Ascending aorta (tissue), 2 donors: ENCODE measurements at regions not wholly inside any gene's neighbourhood (a gene's known extent, or its start where the extent isn't known, plus 50 kb on each side); places are given as distances from the start of the nearest gene placed in this dataset.

ENCODE experiments used
- DNase-seq, 2 donors: peaks; one replicate each; pipeline ENCODE4 v3.0.0-alpha.2; 2019; ENCODE audit warnings: low spot score in 2 of 2
- H3K27ac ChIP-seq, 2 donors: fragments of 200-600 bp; sonication (generic); one replicate each; pipeline ENCODE4 v1.5.1; 2016 to 2017; ENCODE audit warnings: mild to moderate bottlenecking in 1 of 2
- H3K27me3 ChIP-seq: fragments of 200-600 bp; sonication (generic); one replicate; pipeline ENCODE4 v1.5.1; 2017
- H3K36me3 ChIP-seq, 2 donors: fragments of 200-600 bp; sonication (generic); one replicate each; pipeline ENCODE4 v1.5.1; 2016
- H3K4me1 ChIP-seq, 2 donors: fragments of 200-600 bp; sonication (generic); one replicate each; pipeline ENCODE4 v1.5.1; 2016 to 2017; ENCODE audit warnings: mild to moderate bottlenecking in 1 of 2
- H3K4me3 ChIP-seq, 2 donors: fragments of 200-600 bp; sonication (generic); one replicate each; pipeline ENCODE4 v1.5.1; 2016 to 2017; ENCODE audit warnings: mild to moderate bottlenecking in 1 of 2
- H3K9me3 ChIP-seq, 2 donors: fragments of 200-600 bp; sonication (generic); one replicate each; pipeline ENCODE4 v1.5.1; 2016
- CTCF ChIP-seq, 3 experiments: fragments of 200-600 bp in 2 of 3; fragments of 450-650 bp in 1 of 3; sonication (generic) in 2 of 3; IDR thresholded peaks; one replicate each; pipeline ENCODE4 v1.5.1; 2016 to 2019; ENCODE audit warnings: antibody characterized with exemption in 3 of 3, mild to moderate bottlenecking in 1 of 3, moderate library complexity in 1 of 3
- intact Hi-C: fragments of 100-400 bp; cut with DNase I; formaldehyde crosslinking; loops from one replicate; pipeline ENCODE4 v1.15.1; 2023

- no peaks in the 10 kb centered on the region for H3K27me3 ChIP-seq
- H3K4me1 ChIP-seq = no peaks in the 10 kb centered on the region
- no peaks in the 10 kb centered on the region for H3K9me3 ChIP-seq
- DNase-seq = no peak
- H3K4me3 ChIP-seq = no peak overlapping the region
- no peak for TF ChIP-seq CTCF (IDR thresholded peaks at IDR 0.05)
- intact Hi-C loops = no loop called here
- H3K36me3 ChIP-seq = no peaks in the 10 kb centered on the region
- no peak overlapping the region for H3K27ac ChIP-seq
These were observed 74.0 kb upstream of the CNTN4 start for GRCh38 chr3:2024713-2025112.

GRCh38 chr3:2029559-2029958 lies 69.1 kb upstream of the CNTN4 start:
- Histone ChIP-seq H3K27me3 (no peaks in the 10 kb centered on the region), H3K9me3 (no peaks in the 10 kb centered on the region), H3K4me3 (no peak overlapping the region), H3K4me1 (no peaks in the 10 kb centered on the region), H3K36me3 (no peaks in the 10 kb centered on the region), H3K27ac (no peak overlapping the region)
- no peak for DNase-seq
- TF ChIP-seq CTCF (IDR thresholded peaks at IDR 0.05) = no peak
- intact Hi-C loops = no loop called here

GRCh38 chr3:2036076-2036475 lies 62.6 kb upstream of the CNTN4 start:
- Histone ChIP-seq H3K9me3 (no peaks in the 10 kb centered on the region), H3K4me3 (no peak overlapping the region), H3K27me3 (no peaks in the 10 kb centered on the region), H3K4me1 (no peaks in the 10 kb centered on the region), H3K27ac (no peak overlapping the region), H3K36me3 (no peaks in the 10 kb centered on the region)
- TF ChIP-seq CTCF (IDR thresholded peaks at IDR 0.05) = no peak
- intact Hi-C loops = no loop called here
- DNase-seq = no peak

GRCh38 chr3:2041931-2042330 lies 56.7 kb upstream of the CNTN4 start:
- H3K9me3 ChIP-seq = no peaks in the 10 kb centered on the region
- no peak for DNase-seq
- intact Hi-C loops = no loop called here
- no peaks in the 10 kb centered on the region for H3K4me1 ChIP-seq
- no peak overlapping the region for H3K27ac ChIP-seq
- no peak for TF ChIP-seq CTCF (IDR thresholded peaks at IDR 0.05)
- H3K36me3 ChIP-seq = no peaks in the 10 kb centered on the region
- H3K27me3 ChIP-seq = no peaks in the 10 kb centered on the region
- H3K4me3 ChIP-seq = no peak overlapping the region
